HG03097 (cell line): ENCODE measurements at regions not wholly inside any gene's neighbourhood (a gene's known extent, or its start where the extent isn't known, plus 50 kb on each side); places are given as distances from the start of the nearest gene placed in this dataset.

Experiments
- ATAC-seq: cut with Tn5 transposase; IDR thresholded peaks from one replicate; pipeline ENCODE4 v1.9.1; 2021; ENCODE audit not compliant: unreplicated experiment, low FRiP score

DNA sequence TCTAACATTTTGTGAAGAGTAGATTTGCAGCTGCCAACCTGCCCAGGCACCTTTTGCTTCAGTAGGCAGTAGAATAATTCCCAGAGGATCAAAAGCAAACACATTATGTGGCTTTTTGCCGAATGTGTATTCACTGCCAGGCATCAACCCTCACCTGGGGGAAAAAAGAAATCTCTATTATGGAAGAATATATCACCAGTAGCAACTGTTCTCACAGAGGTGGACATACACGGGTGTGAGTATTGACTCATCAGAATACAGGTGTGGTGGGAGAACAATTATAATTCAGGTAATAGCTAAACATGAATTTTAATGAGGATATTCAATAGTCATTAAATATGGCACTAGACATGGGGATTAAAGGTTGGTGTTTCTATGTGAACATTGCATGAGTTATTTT is 910.7 kb downstream of the TFAP2A start:
- no peak for ATAC-seq

GRCh38 chr6:9503111-9503761 is 911.6 kb downstream of the TFAP2A start:
- ATAC-seq, result no peak

GRCh38 chr6:9499709-9500108 is 915.2 kb downstream of the TFAP2A start:
- no peak for ATAC-seq

DNA sequence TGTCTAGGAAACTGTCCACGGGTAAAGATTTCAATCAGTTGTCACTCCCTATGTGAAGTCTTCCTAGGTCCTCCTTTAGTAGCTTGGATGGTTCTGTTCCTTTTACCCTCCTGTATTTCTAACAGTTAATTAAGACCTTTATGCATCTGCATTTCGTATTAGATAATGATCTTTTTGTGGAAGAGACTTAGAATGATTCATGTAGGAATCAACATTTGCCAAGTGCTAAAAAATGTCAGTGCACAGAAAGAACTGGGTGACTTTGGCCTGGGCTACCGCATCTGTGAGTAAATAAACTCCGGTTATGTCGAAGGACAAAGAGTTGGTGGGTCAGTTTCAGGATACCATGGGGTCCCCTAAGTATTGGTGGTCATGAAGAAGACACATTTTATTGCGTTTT is 918.0 kb downstream of the TFAP2A start:
- no peak for ATAC-seq

DNA sequence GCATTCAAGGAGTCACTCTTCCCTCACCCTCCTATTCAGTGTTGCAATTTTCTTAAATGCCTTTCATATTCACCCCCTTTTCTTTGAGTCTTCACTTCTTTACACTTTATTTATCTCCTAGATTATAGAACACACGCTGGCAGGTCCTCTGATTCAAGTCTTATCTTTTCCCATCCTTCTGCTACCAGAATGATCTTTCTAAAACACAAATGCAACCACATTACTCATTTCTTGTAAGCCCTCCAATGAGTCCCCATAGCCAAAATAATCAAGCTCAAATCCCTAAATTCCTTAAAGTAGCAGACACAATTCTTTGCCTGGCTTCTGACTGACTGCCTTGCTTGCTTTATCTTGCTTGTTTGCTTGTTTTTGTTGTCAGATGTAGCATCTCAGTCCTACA is 920.0 kb downstream of the TFAP2A start:
- no peak for ATAC-seq

DNA sequence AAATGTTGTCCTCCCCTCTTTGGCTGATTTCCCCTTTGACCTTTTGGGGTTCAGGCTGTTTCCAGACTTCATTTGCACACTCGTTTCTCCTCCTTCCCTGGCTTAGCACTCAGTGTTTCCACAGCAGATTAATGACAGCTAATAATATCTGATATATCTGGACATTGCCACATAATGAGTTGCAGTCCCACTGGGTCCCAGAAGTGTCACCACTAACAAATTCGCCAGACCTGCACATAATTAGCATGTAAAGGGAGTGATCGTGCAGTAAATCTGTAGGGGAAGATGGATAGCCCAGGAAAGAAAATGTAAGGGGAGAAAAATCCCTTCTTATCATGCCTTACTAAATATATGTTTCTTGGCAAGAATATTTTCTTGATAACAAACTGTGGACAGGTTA is 922.1 kb downstream of the TFAP2A start:
- ATAC-seq, result no peak

GRCh38 chr6:9487128-9487527 is 927.7 kb downstream of the TFAP2A start:
- no peak for ATAC-seq

- ATAC-seq, result no peak
Observed at GRCh38 chr6:9485992-9486391, 928.9 kb downstream of the TFAP2A start.

GRCh38 chr6:9484686-9485085 is 930.2 kb downstream of the TFAP2A start:
- no peak for ATAC-seq

DNA sequence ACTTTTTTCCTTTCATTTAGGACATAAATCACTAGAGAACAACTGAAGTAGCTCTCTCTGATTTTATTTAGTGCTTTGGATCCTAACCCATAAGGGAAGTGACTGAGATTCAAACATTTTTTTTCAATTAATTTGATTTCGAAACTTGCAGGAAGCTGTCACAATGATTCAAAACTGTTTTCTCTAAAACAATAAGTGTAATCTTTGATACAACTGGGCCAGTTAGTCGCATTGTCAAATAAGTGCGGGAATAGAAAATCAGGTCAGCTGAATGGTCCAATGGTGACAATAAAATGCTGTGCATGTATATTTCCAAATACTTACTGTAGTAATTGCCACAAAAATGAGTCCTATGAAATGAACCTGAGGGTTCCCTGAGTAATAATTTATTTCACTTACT is 930.8 kb downstream of the TFAP2A start:
- ATAC-seq, result no peak

DNA sequence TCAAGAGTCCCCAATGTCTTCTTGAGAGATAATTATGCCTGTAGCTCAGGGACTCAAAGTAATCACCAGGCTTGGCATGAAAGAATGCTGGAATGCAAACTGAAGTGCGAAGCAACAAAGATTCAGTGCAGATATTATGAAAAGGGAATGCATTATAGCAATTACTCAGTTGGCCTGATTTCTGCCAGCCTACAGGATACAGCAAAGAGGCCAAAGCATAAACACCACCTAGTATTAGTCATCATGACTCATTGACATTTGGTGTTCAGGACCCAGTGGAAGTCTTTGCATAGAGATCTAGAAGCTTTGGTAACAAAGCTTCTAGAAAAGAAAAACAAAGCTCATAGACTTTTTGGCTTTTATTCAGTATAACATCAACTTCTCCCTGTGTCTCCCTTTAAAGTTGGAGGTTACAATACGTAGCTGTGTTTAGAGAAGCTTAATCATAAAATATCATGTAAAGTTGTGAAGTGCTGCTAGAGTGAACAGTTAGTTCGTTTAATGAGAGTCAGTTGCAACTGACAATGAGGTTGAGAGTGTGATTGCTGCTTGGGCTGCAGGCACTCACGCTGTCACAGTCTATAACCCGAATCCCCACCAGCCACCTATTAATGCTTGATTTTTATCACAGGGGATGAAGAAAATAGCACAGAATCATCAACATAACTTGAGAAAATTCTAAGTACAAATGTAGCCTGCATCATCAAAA is 932.7 kb downstream of the TFAP2A start:
- ATAC-seq, result no peak

- no peak for ATAC-seq
Observed at GRCh38 chr6:9481292-9482029, 933.4 kb downstream of the TFAP2A start.

GRCh38 chr6:9468277-9468676 is 946.6 kb downstream of the TFAP2A start:
- no peak for ATAC-seq

DNA sequence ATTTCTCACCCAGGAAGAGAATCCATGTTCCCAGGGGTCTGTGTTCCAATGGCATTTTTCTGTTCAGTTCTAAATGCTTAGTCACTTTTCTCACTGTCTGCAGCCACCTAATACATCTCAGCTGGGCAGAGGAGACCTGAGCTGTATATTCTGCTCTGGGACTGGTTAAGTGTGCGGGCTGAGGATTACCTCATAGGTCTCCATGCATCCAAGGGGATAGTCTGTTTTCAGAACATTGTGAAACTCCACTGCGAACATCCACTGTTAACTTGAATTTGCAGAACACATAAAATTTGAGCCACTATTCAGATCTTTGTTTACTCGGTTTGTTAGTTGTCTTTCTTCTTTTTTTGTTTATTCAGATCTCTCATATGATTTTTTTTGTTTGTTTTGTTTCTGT is 947.1 kb downstream of the TFAP2A start:
- no peak for ATAC-seq

GRCh38 chr6:9464583-9464982 is 950.3 kb downstream of the TFAP2A start:
- no peak for ATAC-seq

DNA sequence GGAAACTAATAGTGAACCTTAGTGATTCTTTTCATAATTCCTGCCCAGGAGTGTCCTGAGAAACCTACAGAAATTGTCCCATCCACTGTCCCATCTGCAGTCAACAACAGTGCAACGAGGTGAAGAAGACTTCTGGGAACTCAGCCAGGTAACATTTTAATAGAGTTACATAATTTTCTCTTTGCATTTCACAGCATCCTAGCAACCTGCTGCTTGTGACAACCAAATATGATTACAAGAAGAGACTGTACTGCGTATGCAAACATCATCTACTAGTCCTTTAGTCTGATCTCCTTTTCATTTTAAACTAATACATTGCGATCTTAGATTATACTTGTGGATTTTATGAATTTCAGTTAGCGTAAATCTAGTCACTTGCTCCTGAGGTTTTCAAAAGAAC is 951.6 kb downstream of the TFAP2A start:
- no peak for ATAC-seq

DNA sequence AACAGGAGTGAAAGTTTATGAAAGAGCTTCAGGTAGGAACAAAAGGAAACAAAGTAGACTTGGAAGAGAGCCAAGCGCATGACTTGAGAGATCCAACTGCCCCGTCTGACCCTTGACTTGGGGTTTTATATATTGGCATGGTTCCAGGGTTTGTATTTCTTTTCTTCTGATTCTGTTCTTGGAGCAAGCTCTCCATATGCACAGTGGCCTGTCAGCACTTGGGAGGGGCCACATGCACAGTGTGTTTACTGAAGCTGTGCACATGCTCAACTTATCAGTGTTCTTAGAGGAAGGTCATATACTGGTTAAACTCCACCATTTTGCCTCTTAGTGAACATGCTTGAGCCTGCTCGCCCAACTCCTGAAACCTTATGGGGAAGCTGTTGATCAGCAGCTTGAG is 953.7 kb downstream of the TFAP2A start:
- ATAC-seq, result no peak

DNA sequence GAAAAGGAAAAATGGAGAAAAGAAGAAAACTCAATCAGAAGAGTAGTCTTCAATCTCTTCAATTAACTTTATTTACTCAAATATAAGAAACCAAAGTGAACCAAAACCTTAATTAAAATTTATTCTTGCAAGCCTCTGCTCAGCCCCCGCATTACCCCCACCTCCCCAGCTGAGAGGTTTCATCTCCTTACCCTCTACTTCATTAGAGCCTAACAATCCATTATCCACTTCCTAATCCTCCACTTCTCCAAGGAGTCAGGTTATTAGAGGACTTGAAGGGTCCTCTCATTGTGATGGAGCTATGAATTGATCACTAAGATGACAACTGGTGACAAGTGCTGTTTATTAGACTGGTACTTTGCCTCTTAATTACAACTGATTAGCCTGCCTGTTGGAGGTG is 956.5 kb downstream of the TFAP2A start:
- ATAC-seq, result no peak

DNA sequence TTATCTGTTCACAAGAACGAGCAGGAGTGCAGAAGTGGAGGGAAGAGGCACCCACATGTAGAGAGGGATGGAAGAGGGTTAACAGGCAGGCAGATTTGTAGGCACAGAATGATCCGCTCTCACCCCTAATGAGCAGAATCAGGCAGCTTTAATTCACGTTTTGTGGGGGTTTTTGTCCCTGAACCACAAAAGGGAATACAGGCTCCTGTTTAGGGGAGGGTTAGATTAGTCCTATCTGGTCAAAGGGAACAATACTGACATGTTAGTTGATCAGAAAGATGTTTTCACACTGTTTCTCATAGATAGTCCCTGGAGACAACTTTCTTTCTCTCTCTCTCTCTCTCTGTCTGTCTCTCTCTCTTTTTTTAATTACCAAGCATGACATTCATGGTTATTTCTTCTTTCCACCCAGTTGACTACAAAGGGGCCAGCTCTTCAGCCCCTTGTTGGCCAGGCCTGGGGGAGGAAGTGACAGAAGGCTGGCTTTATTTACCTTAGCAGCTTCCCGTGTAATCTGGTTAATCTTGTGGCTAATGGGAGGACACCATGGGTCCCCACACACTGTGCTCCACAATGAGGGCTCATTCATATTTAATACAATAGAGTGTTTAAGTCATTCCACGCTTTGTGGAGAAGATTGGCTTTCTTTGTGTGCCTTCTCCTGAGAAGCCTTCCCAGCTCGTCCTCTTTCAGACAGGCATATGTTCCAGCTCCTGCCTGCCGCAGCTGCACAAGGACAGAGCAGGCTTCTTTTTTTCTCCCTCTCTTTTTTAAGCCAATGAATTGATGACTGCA is 958.8 kb downstream of the TFAP2A start:
- ATAC-seq, result no peak

DNA sequence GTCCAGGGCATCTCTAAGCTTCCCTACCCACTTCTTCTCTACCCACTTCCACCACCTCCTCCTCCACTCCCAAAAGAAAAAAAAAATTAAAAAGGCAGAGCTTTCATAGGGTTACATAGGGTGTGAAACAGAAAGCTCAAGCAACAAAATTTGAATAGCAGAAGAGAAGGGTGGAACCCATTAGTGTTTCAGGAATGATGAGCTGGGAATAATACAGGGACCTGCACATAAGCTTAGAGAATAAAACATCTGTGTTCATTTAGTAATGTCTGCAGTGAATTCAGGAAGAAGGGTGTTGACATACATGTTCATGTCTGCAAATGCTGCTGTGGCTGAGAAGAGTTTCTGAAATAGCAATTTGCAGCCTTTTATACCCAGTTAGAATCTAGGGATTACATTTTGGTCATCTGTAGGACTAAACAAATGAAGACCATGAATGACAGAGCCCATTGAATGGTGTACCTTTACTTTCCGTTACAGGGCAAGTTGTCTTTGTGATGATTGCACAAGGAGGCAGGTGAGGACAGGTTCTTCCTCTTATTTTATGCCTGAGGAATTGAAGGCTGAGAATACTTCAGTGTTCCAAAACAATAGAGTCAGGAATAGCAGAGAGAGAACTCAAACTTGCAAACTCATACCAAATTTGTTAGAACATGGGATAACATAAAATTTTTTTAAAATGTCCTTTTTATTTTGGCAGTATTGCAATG is 975.1 kb downstream of the TFAP2A start:
- ATAC-seq, result no peak
